GM19023 (cell line): ENCODE measurements at regions not wholly inside any gene's neighbourhood (a gene's known extent, or its start where the extent isn't known, plus 50 kb on each side); places are given as distances from the start of the nearest gene placed in this dataset.
A peak's percentile ranks its signal among the peaks of the same experiment; 100 is the strongest.

Source experiments
- ATAC-seq: cut with Tn5 transposase; IDR thresholded peaks from one replicate; pipeline ENCODE4 v1.9.1; 2021; ENCODE audit warnings: mild to moderate bottlenecking, moderate library complexity; ENCODE audit not compliant: unreplicated experiment

DNA sequence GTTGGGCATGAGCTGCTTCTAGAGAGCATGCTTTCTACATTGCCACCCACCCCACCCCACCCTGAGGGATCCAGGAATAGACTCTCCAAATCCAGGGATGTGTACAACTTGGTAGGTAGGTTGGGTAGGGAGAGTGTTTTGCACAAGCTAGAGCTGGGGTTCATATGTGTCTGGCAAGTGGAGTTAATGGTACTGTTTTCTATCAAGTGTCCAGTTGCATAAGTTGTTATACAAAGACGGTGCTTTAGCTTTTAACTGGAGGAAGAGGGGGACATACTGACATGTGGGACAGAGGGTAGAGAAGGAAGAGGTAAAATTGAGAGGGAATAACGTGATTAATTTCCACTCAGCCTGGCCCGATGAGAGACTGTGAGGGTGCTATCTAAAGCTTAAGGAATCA is 51.0 kb upstream of the TNC start:
- ATAC-seq, result no peak

DNA sequence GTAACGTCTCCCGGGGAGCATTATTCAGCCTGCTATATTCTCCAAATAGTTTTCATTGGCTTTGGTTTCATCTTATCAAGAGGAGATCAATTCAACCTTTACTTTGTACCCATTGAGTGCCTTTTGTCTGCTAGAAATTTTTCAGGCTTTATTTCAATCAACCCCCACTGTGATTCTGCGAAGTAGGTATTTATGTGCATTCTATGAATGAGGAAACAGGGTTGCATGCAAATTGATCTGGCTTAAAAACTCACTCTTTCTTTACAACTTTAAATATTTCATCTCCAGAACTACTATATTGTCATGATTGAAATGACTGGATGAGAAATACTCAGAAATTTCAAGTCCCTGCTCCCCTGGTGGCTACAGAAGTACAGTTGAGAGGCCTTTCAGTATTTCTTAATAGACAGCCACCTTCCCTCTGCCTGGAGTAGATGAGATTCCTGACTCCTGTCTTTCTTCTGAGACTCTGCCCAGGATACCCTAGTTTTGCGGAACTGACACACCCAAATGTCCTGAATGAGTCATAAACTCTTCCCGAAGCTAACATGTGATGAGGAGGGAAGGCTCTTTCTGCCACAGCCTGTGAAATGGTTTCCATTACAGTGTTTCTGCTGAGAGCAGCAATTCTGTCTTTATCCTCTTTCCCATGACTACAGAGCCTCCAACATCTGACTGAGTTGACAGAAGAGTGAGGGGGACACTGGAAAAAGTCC is 52.6 kb upstream of the TNC start:
- no peak for ATAC-seq

DNA sequence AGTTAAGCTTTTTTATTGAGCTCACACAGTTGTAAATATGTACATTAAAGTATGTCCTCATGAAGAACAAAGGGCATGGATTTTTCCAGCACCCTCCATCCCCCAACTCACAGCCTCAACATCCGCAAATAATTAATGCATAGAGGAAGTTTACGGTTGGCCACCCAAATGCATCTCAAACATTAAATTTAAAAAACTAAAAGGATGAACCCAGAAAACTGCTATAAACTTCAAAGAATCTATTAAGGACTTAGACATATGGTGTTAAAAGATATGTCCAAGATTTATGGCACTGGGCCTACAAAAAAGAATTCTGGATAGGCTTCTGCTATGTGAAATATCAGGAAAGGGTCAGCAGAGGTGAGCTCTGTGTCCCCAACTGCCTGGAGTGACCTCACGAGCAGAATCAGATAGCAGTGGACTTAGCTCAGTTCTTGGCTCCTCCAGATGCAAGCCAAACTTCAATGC is 54.0 kb upstream of the TNC start:
- no peak for ATAC-seq

DNA sequence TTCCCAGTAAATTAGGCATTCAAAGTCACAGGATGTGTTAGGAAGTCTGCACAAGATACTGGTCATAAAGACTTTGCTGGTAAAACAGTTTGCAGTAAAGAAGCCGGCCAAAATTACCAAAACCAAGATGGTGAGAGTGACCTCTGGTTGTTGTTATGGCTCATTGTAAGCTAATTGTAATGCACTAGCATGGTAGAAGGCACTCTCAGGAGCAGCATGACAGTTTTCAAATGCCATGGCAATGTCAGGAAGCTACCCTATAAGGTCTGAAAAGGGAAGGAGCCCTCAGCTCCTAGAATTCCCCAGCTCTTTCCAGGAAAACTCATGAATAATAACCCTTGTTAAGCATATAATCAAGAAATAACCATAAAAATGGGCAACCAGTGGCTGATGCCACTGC is 64.3 kb upstream of the TNC start:
- ATAC-seq, result no peak

DNA sequence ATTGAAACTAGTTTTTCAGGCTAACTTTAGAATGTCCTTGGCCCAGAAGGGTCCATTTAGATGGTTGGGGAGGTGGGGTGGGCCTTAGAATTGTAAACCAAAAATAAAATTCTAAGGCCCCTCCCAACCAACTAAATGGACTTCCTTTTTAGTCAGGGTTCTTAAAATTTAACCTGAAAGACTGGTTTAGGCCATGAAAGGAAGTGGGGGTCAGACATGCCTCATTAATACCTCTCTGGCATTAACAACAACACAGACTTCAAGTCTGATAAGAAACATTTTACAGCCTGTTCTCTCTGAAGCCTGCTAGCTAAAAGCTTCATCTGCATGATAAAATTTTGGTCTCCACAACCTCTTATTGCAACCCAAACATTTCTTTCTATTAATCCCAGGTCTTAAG is 65.5 kb upstream of the TNC start:
- no peak for ATAC-seq

DNA sequence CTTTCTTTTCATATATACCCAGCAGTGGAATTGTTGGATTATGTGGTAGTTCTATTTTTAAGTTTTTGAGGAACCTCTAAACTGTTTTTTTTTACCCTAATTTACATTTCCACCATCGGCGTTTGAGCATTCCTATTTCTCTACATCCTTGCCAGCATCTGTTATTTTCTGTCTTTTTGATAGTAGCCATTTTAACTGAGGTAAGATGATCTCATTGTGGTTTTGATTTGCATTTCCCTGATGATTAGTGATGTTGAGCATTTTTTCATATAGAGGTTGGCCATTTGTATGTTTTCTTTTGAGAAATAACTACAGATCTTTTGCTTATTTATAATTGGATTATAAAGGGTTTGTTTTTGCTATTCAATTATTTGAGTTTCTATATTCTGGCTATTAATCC is 71.7 kb upstream of the TNC start:
- no peak for ATAC-seq

DNA sequence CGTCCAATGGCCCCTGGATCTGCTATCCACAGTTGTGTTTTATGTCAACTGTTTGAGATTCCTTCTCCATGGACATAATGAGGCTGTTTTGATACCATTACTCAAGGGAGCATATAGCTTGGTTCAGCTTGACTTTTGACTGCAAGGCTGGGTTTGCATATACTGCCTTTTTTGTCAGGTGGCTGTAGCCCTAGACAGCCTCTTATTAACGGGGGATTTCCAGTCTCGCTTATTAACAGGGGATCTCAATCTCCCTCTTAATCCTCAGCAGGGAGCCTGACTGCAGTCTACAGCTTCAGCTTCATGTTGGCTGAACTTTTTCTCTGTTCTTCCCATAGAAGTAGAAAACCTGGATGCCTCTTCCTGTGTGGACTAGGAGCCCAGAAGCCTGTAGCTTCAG is 73.7 kb upstream of the TNC start:
- ATAC-seq, result no peak

DNA sequence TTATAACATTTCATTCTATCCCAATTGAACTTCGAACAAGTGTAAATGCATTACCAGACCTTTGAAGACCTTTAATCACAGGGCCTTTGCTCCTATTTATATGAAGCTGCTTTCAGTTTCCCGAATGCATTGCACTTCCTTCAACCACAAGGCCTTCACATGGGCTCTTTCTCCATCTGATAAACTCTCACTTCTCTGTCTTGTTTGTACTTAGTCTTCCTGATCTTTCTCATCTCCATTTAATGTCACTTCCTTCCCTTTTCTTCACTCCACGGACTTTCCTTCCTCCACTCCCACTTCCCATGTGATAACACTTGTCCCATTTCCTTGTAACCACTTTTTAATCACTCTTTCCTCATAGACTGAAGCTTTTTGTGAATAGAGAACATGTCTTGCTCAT is 74.3 kb upstream of the TNC start:
- peak; percentile 44 for ATAC-seq

DNA sequence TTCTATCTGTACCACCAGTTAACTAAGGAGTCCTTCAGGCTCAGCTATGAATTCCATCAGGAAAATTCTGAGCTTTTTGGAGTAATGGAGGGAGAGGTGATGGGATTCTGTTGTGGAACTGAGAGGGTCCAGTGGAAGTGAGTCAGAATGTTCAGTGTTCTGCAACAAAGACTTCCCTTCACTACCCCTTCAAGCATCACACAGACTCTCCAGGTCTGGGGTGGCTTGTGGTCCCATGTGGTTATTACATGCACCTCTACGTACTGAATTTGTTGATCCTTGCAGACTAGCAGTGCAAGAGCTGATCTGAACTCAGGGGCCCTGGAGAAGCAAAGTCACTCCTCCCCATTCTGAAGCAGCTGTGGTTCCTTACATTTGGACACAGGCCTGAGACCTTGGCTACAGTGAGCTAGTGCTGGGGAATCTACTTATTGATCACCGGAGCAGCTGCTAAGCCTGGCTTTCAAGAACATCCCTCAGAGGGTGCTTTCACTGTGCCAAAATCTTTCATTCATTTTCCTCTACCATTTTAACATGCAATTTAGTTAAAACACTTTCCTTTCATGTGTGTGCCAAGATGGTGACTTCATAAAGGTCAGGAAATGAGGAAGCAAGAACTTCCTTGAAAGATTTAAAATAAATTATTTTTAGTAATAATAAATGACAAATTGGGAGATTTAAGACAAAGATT is 75.0 kb upstream of the TNC start:
- ATAC-seq, result peak; percentile 54

DNA sequence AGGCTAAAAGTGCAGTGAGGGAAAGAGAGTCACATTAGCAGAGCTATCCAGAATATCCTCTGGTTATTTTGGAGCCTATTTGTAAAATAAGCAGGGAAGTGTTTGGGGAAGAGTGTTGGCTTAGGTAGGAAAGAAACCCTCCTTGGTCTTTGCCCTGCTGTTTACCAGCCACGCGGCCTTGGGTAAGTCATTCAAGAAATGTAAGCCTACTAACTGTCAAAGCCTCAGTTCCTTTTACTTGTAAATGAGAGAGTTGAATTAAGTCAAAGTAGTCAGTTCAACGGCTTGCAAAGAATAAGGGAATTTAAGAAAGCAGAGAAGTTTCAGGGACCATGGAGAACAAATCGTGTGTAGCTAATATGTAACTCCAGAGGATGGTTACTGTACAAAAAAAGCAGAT is 75.8 kb upstream of the TNC start:
- no peak for ATAC-seq

DNA sequence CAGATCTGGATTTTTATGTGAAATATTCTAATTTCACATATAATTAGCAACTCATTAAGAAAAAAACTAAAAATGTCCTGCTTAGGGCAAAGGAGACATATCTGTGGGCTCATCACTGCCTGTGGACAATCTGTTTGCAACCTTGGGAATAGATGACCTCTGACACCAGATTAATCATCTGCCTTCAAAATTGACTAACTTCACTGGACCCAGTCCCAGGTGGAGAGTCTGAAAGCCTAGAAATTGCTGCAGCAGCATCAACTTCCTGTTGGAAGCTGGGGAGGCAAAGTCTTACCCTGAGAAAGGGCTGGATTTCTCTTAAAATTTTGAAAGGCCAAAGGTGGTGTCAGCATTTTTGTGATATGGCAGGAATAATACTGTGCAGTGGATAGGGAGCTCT is 76.3 kb upstream of the TNC start:
- no peak for ATAC-seq

DNA sequence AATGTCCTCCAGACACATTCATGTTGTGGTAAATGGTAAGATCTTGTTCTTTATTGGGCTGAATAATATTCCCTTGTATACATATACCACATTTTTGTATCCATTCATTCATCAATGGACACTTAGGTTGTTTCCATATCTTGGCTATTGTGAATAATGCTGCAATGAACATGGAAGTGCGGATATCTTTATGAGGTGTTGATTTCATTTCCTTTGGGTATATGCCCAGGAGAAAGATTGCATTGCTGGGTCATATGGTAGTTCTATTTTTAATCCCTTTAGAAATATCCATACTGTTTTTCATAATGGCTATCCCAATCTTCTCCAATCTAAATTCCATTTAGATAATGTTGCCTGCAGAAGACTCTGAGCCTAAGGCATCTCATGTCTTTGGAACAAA is 78.0 kb upstream of the TNC start:
- ATAC-seq, result no peak

DNA sequence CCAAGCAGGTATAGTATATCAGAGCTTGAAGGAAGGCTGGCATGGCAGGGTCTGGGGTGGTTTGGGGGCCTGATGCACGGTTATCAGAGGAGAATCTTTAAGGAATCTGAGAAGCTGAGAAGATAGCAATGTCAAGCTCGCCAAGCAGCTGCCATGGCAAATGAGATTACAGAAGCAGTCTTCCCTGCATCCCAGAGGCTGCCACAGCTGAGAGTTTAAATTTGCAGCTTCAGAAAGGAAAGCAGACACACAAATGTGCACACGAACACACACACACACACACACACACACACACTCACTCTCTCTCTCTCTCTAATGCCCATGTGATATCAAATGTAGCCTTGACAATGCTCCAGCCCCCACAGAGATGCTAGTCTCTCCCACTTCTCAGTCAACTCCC is 79.0 kb upstream of the TNC start:
- ATAC-seq, result no peak

DNA sequence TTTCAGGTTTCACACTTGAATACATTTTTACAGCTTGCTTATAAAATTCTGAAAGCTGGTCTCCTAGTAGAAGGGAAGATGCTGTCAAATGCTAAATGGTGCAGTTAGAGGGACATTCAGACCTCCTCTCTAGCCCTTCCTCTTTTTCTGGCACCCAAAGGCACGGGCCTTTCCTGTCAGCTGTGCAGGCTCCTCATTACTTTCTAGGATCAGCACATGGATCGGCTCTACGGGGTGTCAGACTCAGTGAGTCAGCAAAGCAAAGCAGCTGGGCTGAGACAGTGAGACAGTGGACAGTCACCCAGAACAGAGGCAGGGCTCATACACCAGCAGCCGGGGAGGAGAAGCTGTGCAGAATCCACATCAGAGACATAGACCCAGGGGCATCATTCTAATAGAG is 80.0 kb upstream of the TNC start:
- ATAC-seq, result no peak

DNA sequence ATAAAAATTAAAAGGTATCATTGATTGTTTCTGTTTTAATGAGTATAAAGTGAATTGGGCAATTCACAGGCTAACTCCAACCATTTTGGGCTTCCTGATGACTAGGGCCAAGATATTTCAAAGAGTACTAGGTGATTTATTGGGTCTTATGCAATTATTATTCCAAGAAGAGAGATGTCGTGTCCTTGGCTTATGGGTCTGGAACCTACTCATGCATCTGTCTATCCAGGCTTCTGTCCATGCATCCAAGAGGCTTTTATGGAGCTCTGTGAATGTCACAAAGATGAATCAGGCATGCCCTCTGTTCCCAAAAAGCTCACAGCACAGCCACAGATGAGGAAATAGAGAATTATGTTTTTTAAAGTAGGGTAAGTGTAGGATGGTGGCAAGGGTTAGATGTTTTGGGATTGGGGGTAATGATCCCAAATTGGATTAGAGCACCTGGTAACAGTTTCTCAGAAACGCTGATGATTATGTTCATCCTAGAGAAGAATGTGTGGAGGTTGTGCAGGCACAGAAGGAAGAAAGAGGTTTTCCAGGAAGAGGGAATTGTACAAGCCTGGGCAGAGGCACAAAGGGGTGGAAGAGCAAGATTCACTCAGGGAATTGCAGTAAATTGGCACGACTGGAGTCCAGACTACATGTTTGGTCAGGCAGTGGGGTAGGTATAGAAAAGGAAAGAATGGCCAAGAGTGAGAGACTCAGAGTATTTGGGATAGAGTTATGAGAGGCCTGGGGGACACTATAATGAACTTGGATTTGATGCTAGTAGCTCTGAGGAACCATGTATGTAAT is 83.0 kb upstream of the TNC start:
- ATAC-seq, result no peak

DNA sequence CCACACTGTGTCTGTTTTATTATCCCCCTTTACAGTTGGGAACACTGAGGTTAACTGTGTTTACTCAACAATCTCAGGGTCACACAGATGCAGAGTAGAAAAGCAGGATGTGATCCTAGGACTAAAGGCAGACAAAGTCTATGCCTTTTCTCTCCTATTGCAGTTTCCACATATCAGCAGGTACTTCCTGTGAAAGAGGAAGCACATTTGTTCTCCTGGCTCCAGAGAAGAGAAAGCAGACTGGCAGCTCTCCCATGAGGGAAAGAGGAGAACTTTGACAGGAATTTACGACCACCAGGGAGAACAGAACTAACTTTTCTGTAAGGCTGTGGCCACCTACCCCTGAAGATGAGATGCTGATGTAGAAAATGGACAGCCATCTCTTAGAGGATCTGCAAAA is 84.2 kb upstream of the TNC start:
- ATAC-seq, result no peak

DNA sequence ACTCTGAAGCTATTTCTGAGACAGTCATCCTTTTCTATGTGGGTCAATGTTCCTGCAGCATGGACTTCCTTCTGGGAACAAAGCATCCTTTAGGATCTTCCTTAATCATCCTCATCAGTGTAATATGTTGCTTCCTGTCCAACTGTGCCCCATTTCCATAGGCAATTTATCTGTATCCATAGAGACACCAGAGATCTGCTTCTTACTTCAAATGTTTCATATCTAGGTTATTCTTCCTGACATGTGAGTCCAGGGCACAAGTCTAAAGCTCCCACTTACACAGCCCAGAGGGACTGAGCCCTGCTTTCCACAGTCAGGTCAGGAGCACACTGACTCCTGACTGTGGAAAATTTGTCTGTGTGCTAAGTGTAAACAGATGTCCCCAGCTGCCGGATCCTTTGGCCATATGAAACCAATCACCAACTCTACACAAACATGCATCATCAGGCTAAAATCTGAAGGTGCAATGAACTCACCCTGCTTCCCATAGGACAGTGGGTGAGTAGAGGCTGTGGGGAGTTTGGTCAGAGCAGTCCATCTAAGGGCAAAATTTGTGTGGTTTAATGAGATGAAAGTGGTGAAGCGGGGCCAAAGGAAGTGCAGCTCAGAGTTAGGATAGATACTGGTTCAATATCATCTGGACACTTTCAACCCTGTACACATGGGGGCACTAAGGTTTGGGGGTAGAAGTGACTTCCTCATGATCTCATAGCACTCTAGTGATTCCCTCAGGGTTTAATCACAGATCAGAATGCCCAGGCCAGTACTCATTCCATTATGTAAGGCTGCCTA is 85.2 kb upstream of the TNC start:
- no peak for ATAC-seq

DNA sequence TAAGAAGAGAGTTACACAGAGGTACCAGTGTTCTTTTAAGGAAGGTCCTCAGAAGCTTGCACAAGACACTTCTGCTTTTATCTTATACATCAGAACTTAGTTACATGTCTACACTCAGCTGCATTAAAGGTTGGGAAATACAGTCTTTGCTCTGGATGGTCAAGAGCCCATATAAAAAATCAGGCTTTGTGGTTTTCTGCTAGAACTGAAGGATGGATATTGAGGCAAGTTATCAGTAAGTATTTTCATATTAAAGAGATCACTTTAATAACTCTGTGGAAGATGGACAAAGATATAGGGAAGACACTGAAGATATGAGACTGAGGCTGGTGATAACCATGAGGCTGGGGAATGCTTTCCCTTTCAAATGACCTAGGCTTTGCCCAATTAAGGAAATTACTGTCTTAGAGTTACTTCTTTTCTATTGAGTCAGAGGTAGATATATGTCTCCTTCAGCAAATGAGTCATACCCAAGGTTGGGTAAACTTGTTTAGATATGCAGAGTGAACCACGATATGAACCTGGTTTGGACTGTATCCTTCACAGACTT is 87.0 kb upstream of the TNC start:
- ATAC-seq, result peak; percentile 47

DNA sequence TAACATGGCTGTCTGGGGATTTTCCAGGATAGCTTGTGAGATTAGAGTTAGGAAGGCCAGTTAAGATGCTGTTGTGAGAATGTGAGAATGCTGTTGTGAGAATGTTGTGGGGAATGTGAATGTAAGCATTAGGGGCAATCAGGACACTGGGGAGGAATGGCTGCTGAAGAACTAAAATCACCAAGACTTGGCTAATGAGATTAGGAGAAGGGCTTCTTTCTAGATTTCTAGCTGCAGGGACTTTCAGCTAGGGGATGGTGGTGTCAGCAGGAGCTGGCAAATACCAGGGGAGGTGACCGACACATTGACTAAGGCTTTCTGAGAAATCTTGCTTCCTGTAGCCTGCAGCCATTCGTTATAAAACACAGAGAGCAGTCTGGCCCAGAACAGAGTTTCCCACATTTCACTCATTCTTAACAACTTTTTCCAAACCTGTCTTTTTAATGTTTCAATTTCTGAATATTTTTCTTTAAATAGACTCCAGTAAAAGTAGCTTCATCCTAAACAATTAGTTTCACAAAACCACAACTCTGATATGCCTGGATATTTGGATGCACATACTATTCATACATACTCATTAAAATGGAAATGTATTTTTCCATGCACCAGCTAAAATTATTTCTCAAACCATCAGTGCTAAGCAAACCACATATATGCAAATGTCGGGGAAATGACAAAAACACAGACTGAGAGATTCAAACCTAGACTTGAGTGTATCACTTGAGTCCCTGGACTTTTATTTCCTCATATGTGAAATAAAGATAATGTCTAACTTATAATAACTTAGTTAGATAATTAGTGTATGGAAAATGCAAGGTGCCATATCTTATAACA is 89.3 kb upstream of the TNC start:
- ATAC-seq, result peak; percentile 41

DNA sequence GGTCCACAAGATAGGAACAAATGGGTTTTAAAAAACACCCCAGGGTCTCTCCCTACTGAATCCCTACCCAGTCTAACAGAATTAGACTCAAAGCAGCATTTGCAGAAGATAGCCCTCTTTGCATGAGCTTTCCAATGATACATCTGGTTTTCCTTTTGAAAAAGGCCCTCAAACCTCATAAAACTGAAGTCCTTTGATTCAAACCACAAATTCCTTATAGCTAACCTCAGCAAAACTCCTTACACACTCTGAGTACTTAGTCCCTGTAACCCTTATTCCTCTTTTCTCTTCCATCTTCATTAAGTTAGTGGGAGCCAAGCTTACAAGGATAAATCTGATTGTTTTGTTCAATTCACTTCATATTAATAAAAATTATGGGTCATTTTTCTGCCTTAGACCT is 90.5 kb upstream of the TNC start:
- no peak for ATAC-seq
